WTC11 (cell line): ENCODE measurements at regions not wholly inside any gene's neighbourhood (a gene's known extent, or its start where the extent isn't known, plus 50 kb on each side); places are given as distances from the start of the nearest gene placed in this dataset.

Source experiments
- ATAC-seq: fragments of 200-7000 bp; cut with Tn5 transposase; 2 replicates; pipeline ENCODE4 v1.10.0; 2021; ENCODE audit warnings: mild to moderate bottlenecking, moderate library complexity
- CTCF ChIA-PET: fragments of 300-600 bp; sonication (Branson Sonifier 250); formaldehyde crosslinking; loops from one replicate; lab custom pipeline; 2021; ENCODE audit warnings: antibody characterized with exemption; lab: Charles Lee
- POLR2A ChIA-PET: fragments of 350-600 bp; sonication (Branson Sonifier 250); formaldehyde crosslinking; loops from one replicate; lab custom pipeline; 2021; ENCODE audit warnings: antibody characterized with exemption; lab: Charles Lee
- DNase-seq: peaks from one replicate; pipeline ENCODE4 v3.0.0; 2021; ENCODE audit warnings: low spot score
- H3K27ac Mint-ChIP-seq: 2 replicates; pipeline ENCODE4 v1.8.0; 2021; ENCODE audit warnings: mixed read lengths
- H3K27me3 Mint-ChIP-seq: 2 replicates; pipeline ENCODE4 v1.8.0; 2021; ENCODE audit warnings: low read depth, mild to moderate bottlenecking, moderate library complexity, mixed read lengths
- H3K36me3 Mint-ChIP-seq: 2 replicates; pipeline ENCODE4 v1.8.0; 2021; ENCODE audit warnings: mixed read lengths
- H3K4me1 Mint-ChIP-seq: 2 replicates; pipeline ENCODE4 v1.8.0; 2022; ENCODE audit warnings: mixed read lengths
- H3K4me3 Mint-ChIP-seq: 2 replicates; pipeline ENCODE4 v1.8.0; 2021; ENCODE audit warnings: mild to moderate bottlenecking, moderate library complexity, mixed read lengths
- H3K9me3 Mint-ChIP-seq: 2 replicates; pipeline ENCODE4 v1.8.0; 2021; ENCODE audit warnings: mixed read lengths
- ELF4 ChIP-seq: sonication (generic); formaldehyde crosslinking; IDR thresholded peaks from 2 replicates; pipeline ENCODE4 v1.8.1; 2022; ENCODE audit warnings: low read depth, mild to moderate bottlenecking, moderate library complexity, missing genetic modification reagents
- FOXK1 ChIP-seq: sonication (generic); formaldehyde crosslinking; IDR thresholded peaks from 2 replicates; pipeline ENCODE4 v1.8.0; 2022; ENCODE audit warnings: mild to moderate bottlenecking, moderate library complexity, missing genetic modification reagents
- MXD4 ChIP-seq: fragments of 250-450 bp; sonication (Bioruptor Pico); IDR thresholded peaks from 2 replicates; pipeline ENCODE4 v1.8.0; 2021; ENCODE audit warnings: mild to moderate bottlenecking, moderate library complexity, borderline replicate concordance
- NFATC4 ChIP-seq: fragments of 250-450 bp; sonication (Bioruptor Pico); IDR thresholded peaks from 2 replicates; pipeline ENCODE4 v1.9.0; 2021; ENCODE audit warnings: mild to moderate bottlenecking
- RELA ChIP-seq: sonication (generic); formaldehyde crosslinking; IDR thresholded peaks from 2 replicates; pipeline ENCODE4 v1.8.1; 2022; ENCODE audit warnings: missing genetic modification reagents, mild to moderate bottlenecking, borderline replicate concordance
- RORB ChIP-seq: fragments of 250-450 bp; sonication (Bioruptor Pico); IDR thresholded peaks from 2 replicates; pipeline ENCODE4 v1.9.0; 2021; ENCODE audit warnings: mild to moderate bottlenecking
- SMAD3 ChIP-seq: sonication (generic); formaldehyde crosslinking; IDR thresholded peaks from 2 replicates; pipeline ENCODE4 v1.8.0; 2022; ENCODE audit warnings: missing genetic modification reagents, mild to moderate bottlenecking, borderline replicate concordance
- SP1 ChIP-seq: sonication (generic); formaldehyde crosslinking; conservative IDR thresholded peaks from 2 replicates; pipeline ENCODE4 v1.8.1; 2022; ENCODE audit warnings: missing genetic modification reagents
- TEAD1 ChIP-seq: sonication (generic); formaldehyde crosslinking; IDR thresholded peaks from 2 replicates; pipeline ENCODE4 v1.8.0; 2022; ENCODE audit warnings: mild to moderate bottlenecking, missing genetic modification reagents
- ZNF232 ChIP-seq: sonication (generic); formaldehyde crosslinking; IDR thresholded peaks from 2 replicates; pipeline ENCODE4 v1.8.0; 2022; ENCODE audit warnings: mild to moderate bottlenecking, missing genetic modification reagents
- TF ChIP-seq, protein P1 (sequence below): sonication (generic); formaldehyde crosslinking; IDR thresholded peaks from 2 replicates; pipeline ENCODE4 v1.8.1; 2022; ENCODE audit warnings: low read depth, missing genetic modification reagents, borderline replicate concordance
- TF ChIP-seq, protein P2 (sequence below): sonication (generic); formaldehyde crosslinking; IDR thresholded peaks from 2 replicates; pipeline ENCODE4 v1.8.1; 2022; ENCODE audit warnings: low read depth, mild to moderate bottlenecking, moderate library complexity, missing genetic modification reagents, borderline replicate concordance
- TF ChIP-seq, protein P3 (sequence below): fragments of 200-600 bp; IDR thresholded peaks from 2 replicates; pipeline ENCODE4 v1.8.0; 2022; ENCODE audit warnings: antibody characterized with exemption
- TF ChIP-seq, protein P4 (sequence below): sonication (generic); formaldehyde crosslinking; IDR thresholded peaks from 2 replicates; pipeline ENCODE4 v1.8.1; 2023; ENCODE audit warnings: mild to moderate bottlenecking, missing genetic modification reagents, moderate library complexity
- TF ChIP-seq, protein P5 (sequence below): sonication (generic); formaldehyde crosslinking; IDR thresholded peaks from 2 replicates; pipeline ENCODE4 v1.8.1; 2022; ENCODE audit warnings: mild to moderate bottlenecking, moderate library complexity, missing genetic modification reagents
- TF ChIP-seq, protein P6 (sequence below): sonication (generic); formaldehyde crosslinking; IDR thresholded peaks from 2 replicates; pipeline ENCODE4 v1.8.0; 2023; ENCODE audit warnings: missing genetic modification reagents, mild to moderate bottlenecking, borderline replicate concordance
- TF ChIP-seq, protein P7 (sequence below): sonication (generic); formaldehyde crosslinking; IDR thresholded peaks from 2 replicates; pipeline ENCODE4 v1.8.0; 2022; ENCODE audit warnings: mild to moderate bottlenecking, missing genetic modification reagents
- TF ChIP-seq, protein P8 (sequence below): sonication (generic); formaldehyde crosslinking; IDR thresholded peaks from 2 replicates; pipeline ENCODE4 v1.8.0; 2023; ENCODE audit warnings: mild to moderate bottlenecking, missing genetic modification reagents

DNA sequence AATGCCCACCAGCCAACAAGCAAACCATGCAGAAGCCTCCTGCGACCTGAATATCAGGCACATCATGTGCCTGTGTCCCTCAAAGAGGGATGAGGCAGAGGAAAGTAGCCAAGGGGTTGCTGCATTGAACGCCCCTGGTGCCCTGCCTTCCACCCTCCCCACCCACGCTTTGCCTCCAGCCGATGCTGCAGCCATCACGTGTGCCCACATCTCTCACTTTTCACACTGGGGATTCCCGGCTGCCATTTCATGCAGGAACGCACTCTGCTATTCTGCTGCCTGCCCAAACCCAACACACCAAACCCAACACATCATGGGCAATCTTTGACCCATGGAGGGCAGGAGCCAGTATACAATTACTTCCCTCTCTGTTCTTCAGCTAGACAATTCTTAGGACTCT, 462.2 kb upstream of the PROK2 start:
- Mint-ChIP-seq H3K4me3 (no peak overlapping the region), H3K4me1 (peaks cover 4% of the 10 kb centered on the region; the same call in 1 of the 2 replicates), H3K27ac (no peak overlapping the region), H3K9me3 (peaks cover 10% of the 10 kb centered on the region), H3K27me3 (no peaks in the 10 kb centered on the region), H3K36me3 (peaks cover 5% of the 10 kb centered on the region; the same call in 1 of the 2 replicates)
- no peak for ATAC-seq
- TF ChIP-seq, protein P1, sequence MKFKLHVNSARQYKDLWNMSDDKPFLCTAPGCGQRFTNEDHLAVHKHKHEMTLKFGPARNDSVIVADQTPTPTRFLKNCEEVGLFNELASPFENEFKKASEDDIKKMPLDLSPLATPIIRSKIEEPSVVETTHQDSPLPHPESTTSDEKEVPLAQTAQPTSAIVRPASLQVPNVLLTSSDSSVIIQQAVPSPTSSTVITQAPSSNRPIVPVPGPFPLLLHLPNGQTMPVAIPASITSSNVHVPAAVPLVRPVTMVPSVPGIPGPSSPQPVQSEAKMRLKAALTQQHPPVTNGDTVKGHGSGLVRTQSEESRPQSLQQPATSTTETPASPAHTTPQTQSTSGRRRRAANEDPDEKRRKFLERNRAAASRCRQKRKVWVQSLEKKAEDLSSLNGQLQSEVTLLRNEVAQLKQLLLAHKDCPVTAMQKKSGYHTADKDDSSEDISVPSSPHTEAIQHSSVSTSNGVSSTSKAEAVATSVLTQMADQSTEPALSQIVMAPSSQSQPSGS (CRISPR knock-in tag), result no peak
- TF ChIP-seq NFATC4 (CRISPR knock-in tag), result no peak
- TF ChIP-seq ELF4 (CRISPR knock-in tag), result no peak
- TF ChIP-seq, protein P2, sequence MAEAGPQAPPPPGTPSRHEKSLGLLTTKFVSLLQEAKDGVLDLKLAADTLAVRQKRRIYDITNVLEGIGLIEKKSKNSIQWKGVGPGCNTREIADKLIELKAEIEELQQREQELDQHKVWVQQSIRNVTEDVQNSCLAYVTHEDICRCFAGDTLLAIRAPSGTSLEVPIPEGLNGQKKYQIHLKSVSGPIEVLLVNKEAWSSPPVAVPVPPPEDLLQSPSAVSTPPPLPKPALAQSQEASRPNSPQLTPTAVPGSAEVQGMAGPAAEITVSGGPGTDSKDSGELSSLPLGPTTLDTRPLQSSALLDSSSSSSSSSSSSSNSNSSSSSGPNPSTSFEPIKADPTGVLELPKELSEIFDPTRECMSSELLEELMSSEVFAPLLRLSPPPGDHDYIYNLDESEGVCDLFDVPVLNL (CRISPR knock-in tag), result no peak
- TF ChIP-seq, protein P3, sequence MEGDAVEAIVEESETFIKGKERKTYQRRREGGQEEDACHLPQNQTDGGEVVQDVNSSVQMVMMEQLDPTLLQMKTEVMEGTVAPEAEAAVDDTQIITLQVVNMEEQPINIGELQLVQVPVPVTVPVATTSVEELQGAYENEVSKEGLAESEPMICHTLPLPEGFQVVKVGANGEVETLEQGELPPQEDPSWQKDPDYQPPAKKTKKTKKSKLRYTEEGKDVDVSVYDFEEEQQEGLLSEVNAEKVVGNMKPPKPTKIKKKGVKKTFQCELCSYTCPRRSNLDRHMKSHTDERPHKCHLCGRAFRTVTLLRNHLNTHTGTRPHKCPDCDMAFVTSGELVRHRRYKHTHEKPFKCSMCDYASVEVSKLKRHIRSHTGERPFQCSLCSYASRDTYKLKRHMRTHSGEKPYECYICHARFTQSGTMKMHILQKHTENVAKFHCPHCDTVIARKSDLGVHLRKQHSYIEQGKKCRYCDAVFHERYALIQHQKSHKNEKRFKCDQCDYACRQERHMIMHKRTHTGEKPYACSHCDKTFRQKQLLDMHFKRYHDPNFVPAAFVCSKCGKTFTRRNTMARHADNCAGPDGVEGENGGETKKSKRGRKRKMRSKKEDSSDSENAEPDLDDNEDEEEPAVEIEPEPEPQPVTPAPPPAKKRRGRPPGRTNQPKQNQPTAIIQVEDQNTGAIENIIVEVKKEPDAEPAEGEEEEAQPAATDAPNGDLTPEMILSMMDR, result no peak
- TF ChIP-seq, protein P4, sequence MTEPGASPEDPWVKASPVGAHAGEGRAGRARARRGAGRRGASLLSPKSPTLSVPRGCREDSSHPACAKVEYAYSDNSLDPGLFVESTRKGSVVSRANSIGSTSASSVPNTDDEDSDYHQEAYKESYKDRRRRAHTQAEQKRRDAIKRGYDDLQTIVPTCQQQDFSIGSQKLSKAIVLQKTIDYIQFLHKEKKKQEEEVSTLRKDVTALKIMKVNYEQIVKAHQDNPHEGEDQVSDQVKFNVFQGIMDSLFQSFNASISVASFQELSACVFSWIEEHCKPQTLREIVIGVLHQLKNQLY (CRISPR knock-in tag), result no peak
- TF ChIP-seq SP1, result no peak
- TF ChIP-seq, protein P5, sequence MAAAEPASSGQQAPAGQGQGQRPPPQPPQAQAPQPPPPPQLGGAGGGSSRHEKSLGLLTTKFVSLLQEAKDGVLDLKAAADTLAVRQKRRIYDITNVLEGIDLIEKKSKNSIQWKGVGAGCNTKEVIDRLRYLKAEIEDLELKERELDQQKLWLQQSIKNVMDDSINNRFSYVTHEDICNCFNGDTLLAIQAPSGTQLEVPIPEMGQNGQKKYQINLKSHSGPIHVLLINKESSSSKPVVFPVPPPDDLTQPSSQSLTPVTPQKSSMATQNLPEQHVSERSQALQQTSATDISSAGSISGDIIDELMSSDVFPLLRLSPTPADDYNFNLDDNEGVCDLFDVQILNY (CRISPR knock-in tag), result no peak
- no peak for TF ChIP-seq TEAD1 (CRISPR knock-in tag)
- TF ChIP-seq, protein P6, sequence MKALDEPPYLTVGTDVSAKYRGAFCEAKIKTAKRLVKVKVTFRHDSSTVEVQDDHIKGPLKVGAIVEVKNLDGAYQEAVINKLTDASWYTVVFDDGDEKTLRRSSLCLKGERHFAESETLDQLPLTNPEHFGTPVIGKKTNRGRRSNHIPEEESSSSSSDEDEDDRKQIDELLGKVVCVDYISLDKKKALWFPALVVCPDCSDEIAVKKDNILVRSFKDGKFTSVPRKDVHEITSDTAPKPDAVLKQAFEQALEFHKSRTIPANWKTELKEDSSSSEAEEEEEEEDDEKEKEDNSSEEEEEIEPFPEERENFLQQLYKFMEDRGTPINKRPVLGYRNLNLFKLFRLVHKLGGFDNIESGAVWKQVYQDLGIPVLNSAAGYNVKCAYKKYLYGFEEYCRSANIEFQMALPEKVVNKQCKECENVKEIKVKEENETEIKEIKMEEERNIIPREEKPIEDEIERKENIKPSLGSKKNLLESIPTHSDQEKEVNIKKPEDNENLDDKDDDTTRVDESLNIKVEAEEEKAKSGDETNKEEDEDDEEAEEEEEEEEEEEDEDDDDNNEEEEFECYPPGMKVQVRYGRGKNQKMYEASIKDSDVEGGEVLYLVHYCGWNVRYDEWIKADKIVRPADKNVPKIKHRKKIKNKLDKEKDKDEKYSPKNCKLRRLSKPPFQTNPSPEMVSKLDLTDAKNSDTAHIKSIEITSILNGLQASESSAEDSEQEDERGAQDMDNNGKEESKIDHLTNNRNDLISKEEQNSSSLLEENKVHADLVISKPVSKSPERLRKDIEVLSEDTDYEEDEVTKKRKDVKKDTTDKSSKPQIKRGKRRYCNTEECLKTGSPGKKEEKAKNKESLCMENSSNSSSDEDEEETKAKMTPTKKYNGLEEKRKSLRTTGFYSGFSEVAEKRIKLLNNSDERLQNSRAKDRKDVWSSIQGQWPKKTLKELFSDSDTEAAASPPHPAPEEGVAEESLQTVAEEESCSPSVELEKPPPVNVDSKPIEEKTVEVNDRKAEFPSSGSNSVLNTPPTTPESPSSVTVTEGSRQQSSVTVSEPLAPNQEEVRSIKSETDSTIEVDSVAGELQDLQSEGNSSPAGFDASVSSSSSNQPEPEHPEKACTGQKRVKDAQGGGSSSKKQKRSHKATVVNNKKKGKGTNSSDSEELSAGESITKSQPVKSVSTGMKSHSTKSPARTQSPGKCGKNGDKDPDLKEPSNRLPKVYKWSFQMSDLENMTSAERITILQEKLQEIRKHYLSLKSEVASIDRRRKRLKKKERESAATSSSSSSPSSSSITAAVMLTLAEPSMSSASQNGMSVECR (CRISPR knock-in tag), result no peak
- no peak for TF ChIP-seq ZNF232
- TF ChIP-seq, protein P7, sequence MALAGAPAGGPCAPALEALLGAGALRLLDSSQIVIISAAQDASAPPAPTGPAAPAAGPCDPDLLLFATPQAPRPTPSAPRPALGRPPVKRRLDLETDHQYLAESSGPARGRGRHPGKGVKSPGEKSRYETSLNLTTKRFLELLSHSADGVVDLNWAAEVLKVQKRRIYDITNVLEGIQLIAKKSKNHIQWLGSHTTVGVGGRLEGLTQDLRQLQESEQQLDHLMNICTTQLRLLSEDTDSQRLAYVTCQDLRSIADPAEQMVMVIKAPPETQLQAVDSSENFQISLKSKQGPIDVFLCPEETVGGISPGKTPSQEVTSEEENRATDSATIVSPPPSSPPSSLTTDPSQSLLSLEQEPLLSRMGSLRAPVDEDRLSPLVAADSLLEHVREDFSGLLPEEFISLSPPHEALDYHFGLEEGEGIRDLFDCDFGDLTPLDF, result no peak
- TF ChIP-seq FOXK1 (CRISPR knock-in tag), result no peak
- no peak for TF ChIP-seq MXD4 (CRISPR knock-in tag)
- TF ChIP-seq RORB (CRISPR knock-in tag), result no peak
- TF ChIP-seq SMAD3 (CRISPR knock-in tag), result no peak
- TF ChIP-seq RELA (CRISPR knock-in tag), result no peak
- TF ChIP-seq, protein P8, sequence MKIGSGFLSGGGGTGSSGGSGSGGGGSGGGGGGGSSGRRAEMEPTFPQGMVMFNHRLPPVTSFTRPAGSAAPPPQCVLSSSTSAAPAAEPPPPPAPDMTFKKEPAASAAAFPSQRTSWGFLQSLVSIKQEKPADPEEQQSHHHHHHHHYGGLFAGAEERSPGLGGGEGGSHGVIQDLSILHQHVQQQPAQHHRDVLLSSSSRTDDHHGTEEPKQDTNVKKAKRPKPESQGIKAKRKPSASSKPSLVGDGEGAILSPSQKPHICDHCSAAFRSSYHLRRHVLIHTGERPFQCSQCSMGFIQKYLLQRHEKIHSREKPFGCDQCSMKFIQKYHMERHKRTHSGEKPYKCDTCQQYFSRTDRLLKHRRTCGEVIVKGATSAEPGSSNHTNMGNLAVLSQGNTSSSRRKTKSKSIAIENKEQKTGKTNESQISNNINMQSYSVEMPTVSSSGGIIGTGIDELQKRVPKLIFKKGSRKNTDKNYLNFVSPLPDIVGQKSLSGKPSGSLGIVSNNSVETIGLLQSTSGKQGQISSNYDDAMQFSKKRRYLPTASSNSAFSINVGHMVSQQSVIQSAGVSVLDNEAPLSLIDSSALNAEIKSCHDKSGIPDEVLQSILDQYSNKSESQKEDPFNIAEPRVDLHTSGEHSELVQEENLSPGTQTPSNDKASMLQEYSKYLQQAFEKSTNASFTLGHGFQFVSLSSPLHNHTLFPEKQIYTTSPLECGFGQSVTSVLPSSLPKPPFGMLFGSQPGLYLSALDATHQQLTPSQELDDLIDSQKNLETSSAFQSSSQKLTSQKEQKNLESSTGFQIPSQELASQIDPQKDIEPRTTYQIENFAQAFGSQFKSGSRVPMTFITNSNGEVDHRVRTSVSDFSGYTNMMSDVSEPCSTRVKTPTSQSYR (CRISPR knock-in tag), result no peak
- ChIA-PET CTCF (no interaction called here), POLR2A (no interaction called here)
- DNase-seq, result no peak
